ENCODE measurements at regions not wholly inside any gene's neighbourhood (a gene's known extent, or its start where the extent isn't known, plus 50 kb on each side); places are given as distances from the start of the nearest gene placed in this dataset.
"Not testable (repeated sequence)": the region's sequence is repeated elsewhere in the genome, so short reads cannot be mapped to it uniquely, and the experiment has no call there.

DNA sequence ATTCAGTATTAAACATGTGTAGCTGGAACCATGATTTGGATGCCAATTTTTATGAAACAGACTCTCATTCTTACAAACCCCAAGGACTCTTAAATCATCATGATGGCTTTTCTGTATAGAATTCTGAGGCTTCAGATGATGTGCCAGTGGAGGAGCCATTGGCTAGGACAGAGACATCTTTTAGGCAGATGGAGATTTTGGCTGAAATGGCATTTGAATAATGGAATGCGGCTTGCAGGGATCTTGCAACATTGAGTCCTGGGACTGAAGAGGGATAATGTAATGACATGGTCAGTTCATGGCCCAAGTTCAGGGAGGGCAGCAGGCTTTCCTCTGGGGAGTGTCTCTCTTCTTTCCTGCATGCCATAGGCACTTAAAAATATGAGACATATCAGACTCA is 172.4 kb downstream of the ABCA8 start:
- intact Hi-C loops (cut with micrococcal nuclease), result no loop called here

DNA sequence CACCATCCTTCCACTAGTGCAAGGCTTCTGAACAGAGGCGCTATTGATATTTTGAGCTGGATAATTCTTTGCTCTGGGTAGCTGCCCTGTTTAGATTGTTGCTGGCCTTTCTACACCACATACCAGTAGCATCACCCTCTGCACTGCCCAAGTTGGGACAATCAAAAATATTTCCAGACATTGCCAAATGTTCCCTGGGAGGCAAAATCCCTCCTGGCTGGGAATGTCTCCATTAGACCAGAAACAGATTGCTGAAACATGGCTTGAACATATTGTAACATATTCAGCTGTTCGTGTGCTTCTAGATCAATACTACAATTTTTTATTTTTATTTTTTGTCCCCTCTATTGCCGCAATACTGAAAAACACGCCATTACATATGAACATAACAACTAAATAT is 174.6 kb downstream of the ABCA8 start:
- intact Hi-C loops (cut with micrococcal nuclease), result no loop called here

DNA sequence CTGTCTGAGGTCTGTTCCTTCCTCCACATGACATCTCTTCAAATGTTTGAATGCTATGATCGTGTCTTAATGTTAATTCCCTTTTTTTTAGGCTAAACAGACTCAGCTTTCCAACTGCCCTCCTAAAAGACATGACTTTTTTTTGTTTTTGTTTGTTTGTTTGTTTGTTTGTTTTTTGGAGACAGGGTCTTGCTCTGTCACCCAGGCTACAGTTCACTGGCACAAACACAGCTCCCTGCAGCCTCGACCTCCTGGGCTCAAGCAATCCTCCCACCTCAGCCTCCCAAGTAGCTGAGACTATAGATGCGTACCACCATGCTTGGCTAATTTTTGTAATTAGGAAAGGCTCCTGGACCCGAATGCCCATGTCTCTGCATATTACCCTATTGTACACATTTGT is 176.5 kb downstream of the ABCA8 start:
- intact Hi-C loops (cut with micrococcal nuclease), result loop anchor here (10.0 kb wide), 2 partner anchors 186 to 286 kb away; partner anchors contain the start of gene ABCA9

DNA sequence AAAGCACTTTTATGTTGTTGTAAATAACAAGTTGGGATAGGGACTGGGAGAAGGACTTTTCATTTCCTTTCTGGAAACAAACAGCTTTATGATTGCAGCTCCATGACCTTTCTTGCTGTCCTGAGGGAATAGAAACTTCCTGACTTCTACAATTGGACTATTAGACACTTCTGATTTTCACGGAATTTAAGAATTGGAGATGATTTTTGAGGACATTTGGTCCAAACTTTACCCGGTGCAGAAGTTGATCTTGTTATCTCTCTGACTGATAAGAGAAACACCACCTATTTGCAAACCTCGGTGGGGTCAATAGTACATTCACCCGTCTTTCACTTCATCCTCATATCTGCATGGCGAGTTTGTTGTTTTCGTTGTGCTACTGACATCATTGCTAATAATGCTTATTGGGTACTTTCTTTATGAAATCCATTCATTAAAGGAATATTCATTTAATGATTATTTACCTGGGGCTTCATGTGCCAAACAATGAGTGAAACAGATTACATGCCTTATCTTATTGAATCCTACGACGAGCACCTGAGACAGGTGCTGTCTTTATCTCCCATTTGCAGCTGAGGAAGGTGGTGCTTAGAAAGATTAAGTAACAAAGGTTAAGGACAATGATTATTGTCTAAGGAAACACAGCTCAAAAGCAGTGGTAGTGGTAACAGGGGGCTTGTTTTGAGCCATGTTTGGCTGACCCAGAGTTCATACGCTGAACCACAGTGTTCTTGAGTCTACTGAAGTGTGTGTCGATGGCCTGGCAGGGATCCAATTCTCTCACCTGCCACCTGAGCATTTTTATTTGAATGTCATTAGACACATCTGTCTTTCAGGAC is 176.9 kb upstream of the FAM20A start:
- intact Hi-C loops (cut with micrococcal nuclease), result loop anchor here (1.0 to 10.0 kb wide), 4 partner anchors 187 to 468 kb away; partner anchors contain the start of gene ABCA9

DNA sequence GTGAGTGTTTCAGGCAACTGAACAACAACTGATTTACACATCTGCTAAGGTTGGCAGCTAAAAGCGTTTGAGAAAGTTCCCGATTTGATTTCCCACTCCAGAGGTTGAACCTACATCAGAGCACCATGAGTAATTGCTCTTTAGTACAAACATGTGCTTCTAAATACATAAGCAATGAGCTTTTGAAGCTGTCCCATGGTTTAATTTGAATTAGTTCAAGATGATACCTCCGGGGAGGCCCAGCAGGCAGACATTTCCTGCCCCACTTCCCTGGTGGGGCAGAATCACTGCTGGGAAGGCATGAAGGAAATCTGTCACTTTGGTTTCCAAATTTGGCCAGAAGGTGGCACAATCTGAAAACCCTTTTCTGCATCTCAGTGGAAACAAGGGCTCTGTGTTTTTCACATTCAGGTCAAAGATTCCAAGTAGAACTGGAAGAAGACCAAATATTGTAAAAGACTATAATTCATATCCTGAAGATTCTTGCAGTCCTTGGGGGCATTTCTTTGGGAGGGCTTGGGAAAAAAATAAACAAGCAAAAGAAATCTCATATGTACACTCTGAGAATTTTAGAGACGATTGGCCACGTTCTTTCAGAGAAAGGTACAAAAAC is 176.2 kb upstream of the FAM20A start:
- intact Hi-C loops (cut with micrococcal nuclease), result loop anchor here (1.0 to 10.0 kb wide), 4 partner anchors 187 to 469 kb away; partner anchors contain the start of gene ABCA9

DNA sequence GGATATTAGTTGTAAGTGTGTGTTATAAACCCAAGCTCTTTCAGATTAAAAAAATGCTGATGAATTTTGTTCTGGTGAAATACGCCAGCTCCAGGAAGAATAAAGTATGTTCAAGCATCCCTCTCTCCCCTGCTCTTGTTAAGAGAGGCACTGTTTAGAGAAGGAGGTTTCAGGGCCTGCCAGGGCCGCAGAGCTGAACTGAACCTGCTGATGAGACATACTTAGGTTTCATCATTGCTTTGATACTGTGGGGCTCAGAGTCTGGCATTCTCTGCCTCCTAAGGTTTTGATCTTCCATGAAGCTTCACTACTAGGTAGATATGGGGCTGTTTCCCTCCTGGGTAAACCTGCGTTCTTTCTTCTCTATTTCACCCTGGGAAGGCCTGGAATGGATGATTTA is 175.3 kb upstream of the FAM20A start:
- intact Hi-C loops (cut with micrococcal nuclease), result loop anchor here (10.0 kb wide), 2 partner anchors 188 to 288 kb away; partner anchors contain the start of gene ABCA9

DNA sequence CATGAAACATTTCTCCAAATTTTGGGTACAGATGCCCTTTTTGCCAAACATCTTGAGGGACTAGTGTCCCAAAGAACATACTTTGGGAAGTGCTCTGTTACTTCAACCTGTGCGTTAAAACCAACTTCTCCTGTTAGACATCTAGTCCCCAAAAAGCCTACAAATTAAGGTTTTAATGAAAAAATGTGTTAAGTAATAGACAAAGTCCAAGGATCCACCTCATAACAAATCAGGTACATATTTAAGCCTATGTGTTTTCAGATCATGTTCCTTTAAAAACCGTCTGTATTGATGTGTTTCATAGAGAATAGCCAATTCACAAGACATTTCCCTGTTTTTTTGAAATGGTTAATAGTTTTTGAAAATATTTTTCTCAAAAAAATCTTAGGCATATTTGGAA is 174.8 kb upstream of the FAM20A start:
- intact Hi-C loops (cut with micrococcal nuclease), result loop anchor here (10.0 kb wide), 2 partner anchors 189 to 289 kb away; partner anchors contain the start of gene ABCA9

DNA sequence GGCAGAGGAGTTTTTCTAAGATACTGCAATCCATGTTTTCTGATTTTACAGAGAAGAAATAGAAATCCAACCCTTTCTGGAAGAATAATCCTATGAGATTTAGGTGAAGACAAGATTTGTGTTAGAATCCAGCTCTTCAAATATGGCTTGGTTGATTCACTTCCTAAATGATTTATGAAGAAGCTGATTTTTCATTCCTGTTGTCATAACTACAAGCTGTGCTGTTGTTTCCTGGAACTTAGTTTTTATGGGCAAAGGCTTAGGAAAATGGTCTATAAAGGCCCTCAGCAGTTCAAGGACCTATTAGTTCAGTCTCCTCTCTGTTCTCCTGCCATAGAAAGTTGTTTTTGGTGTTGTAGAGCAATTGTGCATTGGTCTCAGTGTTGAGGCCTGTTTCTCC is 174.2 kb upstream of the FAM20A start:
- intact Hi-C loops (cut with micrococcal nuclease), result loop anchor here (10.0 kb wide), 2 partner anchors 189 to 289 kb away; partner anchors contain the start of gene ABCA9

DNA sequence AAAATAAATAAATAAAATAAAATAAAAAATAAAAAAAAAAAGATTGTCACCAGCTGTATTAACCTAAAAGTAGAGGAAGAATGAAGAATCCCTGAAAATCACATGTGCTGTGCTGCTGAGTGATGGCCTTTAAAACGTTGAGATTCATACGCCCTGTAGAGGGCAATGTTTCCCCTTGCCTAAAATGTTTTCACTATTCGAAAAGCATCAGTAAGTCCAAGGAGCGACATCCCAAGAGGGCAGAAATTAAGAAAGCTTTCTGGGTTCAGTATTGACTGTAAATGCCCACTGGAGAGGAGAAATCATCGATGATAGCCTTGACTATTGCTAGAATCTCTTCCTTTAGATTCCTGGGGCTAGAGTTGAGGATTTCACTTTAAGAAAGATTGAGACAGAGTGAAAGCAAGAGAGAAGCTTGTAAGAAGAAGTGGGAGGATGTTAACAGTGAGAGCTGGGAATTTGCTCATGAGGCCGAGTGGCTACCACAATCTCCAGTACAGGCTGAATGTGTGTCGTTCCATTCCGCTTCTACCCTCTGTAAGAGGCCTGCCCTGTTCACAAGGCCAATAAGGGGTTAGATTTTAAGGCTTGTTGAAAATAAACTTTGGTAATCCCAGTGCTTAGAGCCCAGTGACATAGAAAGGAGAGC is 170.8 kb upstream of the FAM20A start:
- intact Hi-C loops (cut with micrococcal nuclease), result loop anchor here (1.0 to 10.0 kb wide), 5 partner anchors 193 to 623 kb away; partner anchors contain the start of gene ABCA9

DNA sequence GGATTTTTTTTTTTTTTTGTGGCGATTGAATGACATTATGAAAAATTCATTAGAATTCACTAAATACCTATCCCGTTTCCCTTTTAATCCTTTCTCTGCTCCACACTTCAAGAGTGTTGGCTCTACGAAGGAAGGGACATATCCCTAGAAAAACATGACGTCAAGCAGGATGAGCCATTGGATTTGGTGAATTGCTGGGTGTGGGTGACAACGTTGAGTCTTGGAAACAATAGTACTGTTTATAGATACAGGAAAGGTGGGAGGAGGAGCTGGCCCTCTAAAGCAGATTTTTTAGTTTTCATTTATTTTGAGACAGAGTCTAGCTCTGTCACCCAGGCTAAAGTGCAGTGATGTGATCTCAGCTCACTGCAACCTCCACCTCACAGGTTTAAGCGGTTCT is 167.6 kb upstream of the FAM20A start:
- intact Hi-C loops (cut with micrococcal nuclease), result no loop called here

DNA sequence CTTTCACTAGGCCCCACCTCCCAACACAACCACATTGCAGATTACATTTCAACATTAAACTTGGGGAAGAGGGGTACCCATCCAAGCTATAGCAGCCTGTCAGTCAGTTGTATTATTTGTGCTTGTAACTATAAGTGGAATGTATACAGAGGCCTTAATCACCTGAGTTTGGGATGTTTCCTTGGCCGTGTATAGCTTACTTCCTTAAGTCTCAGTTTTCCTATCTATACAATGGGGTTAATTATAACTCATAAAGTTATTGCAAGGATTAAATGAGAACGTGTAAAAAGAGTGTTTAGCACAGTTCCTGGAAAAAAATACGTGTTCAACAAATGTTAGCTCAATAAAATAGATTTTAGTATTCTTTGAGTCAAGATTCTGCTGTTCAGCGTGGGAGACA is 165.5 kb upstream of the FAM20A start:
- intact Hi-C loops (cut with micrococcal nuclease), result no loop called here

DNA sequence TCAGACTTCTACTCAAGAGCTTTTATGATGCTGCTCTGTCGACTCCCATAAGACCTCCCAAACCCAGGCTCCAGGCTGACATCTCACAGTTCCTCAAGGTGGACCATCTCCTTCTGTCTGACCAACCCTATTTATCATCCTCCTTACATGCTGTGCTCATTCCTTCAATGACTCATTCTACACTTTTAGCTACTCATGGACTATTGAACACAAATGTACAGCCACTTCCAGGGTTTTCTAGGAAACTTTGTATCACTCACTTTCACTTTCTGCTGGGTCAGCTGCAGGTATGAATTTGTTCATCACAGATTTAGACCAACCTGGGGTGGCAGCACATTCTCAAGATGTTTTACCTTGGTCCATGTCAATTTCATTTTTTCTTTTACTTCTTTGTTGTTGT is 162.4 kb upstream of the FAM20A start:
- intact Hi-C loops (cut with micrococcal nuclease), result no loop called here

DNA sequence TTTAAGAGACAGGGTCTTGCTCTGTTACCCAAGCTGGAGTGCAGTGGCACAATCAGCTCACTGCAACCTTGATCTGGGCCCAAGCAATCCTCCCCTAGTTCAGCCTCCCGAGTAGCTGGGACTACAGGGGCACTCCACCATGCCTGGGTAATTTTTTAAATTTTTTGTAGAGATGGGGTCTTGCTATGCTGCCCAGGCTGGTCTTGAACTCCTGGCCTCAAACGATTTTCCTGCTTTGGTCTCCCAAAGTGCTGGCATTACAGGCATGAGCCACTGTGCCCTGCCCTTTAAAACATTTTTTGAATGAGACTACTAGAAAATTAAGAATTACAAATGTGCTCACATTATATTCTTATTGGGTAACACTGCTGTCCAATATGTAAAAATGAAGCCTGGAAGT is 161.7 kb upstream of the FAM20A start:
- intact Hi-C loops (cut with micrococcal nuclease), result no loop called here

DNA sequence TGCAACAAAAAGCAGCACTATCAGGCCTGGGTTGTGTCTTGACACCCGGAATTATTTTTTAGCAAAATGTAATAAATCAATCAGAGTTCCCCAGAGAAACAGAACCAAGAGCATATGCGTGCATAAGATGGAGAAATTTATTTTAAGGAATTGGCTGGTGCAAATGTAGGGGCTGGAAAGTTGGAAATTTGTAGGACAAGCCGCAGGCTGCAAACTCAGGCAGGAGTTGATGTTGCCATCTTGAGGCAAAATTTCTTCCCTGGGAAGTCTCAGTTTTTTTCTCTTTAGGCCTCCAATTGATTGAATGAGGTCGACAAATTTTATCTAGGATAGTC is 158.9 kb upstream of the FAM20A start:
- intact Hi-C loops (cut with micrococcal nuclease), result loop anchor here (1.0 kb wide), 1 partner anchor 294 kb away; no protein-coding TSS in a partner anchor

DNA sequence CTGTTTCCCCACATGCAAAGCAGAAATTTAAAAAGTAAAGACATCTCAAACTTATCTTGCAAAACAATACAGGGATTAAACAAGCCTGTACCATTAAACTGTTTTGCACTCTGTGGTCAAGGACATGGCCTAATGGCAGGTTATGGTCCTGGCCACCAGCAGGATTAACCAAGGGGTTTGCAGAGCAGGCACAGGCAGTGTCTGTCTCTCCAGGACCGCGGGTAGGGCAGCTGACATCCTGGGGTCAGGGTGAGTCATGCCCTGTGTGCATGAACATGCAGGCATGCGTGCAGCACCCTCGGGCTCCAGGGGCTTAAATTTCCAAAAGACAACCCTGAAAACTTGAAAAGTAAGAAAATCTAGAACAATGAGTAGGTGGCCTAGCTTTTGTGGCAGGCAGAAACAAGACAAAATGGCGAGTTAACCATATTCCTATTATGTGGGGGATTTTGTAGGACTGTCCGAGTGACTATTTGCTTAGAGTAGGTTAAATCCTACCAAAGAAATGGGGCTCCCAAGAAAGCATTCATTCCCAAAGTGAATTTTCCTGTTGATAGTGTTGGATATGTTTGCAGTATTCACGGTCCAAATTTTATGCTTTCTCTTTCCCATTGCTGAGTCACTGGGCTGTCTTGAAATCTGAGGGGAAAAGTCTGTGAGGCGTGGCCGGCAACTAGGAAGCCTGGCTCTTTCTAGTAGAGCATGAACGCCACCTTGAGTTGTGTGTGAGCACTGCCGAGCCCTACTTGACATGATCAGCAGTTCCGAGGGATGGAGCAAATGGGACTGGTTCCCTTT is 158.4 kb upstream of the FAM20A start:
- intact Hi-C loops (cut with micrococcal nuclease), result loop anchor here (1.0 kb wide), 2 partner anchors 225 to 293 kb away; no protein-coding TSS in a partner anchor

DNA sequence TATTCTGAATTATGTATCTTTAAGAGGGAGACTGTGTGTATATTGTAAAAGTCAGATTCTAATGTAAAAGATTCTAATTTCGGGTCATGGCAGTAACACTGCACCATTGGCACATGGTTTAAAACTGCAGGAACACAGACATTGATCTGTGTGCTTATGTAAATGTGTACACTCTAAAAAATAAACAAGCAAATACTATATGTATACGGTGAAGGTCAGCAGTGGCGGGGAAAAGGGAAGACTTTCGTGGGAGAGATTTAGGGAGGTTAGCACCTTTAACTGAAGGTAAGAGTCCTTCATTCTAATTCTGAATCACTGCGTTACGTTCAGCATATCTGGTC is 157.8 kb upstream of the FAM20A start:
- intact Hi-C loops (cut with micrococcal nuclease), result loop anchor here (1.0 kb wide), 1 partner anchor 225 kb away; no protein-coding TSS in a partner anchor

DNA sequence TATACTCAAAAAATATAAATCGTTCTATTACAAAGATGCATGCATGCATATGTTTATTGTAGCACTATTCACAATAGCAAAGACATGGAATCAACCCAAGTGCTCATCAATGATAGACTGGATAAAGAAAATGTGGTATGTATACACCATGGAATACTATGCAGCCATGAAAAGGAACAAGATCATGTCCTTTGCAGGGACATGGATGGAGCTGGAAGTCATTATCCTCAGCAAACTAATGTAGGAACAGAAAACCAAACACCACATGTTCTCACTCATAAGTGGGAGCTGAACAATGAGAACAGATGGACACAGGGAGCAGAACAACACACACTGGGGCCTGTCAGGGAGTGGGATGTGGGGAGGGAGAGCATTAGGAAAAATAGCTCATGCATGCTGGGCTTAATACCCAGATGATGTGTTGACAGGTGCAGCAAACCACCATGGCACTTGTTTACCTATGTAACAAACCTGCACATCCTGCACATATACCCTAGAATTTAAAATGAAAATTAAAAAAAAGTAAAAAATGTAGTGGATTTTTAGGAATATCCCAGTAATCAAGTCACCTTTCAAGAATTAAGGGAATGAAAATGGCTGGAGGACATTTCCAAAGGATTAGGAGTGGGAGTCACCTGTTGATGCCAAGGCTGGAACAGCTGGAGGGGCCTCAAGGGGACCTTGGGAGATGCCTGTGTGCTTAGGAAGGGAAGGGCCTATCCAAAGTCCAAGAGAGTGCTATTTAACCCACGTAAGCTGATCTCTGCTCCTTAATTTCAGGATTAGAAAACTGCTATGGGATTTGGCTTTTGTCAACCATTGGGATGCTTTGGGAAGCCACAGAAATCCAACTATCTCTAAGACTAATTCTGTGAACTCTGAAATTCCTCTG is 156.9 kb upstream of the FAM20A start:
- intact Hi-C loops (cut with micrococcal nuclease), result not testable (repeated sequence)

DNA sequence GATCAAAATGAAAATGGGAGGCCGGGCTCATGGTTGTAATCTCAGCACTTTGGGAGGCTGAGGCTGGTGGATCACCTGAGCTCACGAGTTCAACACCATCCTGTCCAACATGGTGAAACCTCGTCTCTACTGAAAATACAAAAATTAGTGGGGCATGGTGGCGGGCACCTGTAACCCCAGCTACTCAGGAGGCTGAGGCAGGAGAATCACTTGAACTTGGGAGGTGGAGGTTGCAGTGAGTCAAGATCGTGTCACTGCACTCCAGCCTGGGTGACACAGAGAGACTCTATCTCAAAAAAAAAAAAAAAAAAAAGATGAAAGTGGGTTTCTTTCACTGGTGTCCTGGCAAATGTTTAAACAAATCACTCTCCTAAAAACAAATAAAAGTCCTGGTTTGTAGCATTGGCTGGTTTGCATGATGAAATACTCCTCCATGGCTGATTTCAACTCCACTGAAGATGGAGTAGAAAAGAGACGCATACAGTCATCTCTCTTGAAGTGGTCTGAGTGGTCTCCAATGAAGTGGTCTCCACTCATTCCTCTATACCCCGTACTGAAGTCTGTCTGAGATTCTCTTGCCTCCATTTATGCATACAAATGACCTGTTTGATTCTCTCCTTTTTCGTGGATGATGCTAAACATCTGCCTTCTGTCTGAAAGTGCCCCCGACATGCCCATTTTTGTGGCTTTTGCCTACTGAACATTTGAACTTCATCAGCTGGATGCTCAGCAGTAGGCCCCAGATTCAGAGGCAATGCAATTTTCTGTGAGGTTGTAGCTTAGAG is 153.0 kb upstream of the FAM20A start:
- intact Hi-C loops (cut with micrococcal nuclease), result no loop called here

DNA sequence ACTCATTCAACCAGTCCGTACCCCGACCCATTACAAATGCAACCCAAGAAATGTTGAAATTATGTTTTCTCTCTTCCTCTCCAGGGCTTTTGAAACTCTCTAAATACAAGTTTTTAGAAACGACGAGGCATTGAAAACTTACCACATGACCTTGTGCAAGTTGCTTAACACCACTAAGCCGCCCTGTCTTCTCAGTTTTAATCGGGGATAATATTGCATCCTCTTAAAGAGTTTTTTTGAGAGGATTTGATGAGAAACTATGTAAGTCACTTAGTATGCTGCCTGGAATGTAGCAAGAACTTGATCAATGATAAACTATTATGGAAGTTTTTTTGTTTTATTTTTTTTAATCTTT is 149.0 kb upstream of the FAM20A start:
- intact Hi-C loops (cut with micrococcal nuclease), result no loop called here

All from T-helper 1 cell treated with Interleukin-12 subunit alpha and Interleukin-12 subunit beta and Interleukin-4 antibody, amounts not matched to agents 30 ng/mL and 1 ng/mL, for 36 hours (primary cell).